ENCODE measurements at regions not wholly inside any gene's neighbourhood (a gene's known extent, or its start where the extent isn't known, plus 50 kb on each side); places are given as distances from the start of the nearest gene placed in this dataset.

DNA sequence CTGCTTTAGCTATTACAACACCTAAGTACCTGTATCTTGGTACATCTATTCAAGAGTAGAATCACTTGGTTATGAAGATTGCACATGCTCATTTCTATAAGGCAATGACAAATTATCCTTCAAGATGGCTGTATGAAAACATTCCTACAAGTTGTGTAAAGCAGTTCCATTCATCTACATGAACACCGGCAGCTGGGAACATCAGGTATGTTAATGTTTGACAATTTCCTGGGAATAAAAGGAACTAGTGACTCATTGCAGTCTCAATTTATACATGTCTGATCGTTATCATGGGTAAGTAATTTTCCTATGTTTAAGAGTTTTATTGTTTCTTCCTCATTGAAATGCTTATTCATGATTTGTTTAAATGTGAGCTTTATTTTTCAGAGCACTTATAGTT is 203.2 kb upstream of the SEMA3E start:
- H3K4me3 ChIP-seq (ENCODE audit: low read depth, low read length) = no peak overlapping the region
- TF ChIP-seq, protein P1, sequence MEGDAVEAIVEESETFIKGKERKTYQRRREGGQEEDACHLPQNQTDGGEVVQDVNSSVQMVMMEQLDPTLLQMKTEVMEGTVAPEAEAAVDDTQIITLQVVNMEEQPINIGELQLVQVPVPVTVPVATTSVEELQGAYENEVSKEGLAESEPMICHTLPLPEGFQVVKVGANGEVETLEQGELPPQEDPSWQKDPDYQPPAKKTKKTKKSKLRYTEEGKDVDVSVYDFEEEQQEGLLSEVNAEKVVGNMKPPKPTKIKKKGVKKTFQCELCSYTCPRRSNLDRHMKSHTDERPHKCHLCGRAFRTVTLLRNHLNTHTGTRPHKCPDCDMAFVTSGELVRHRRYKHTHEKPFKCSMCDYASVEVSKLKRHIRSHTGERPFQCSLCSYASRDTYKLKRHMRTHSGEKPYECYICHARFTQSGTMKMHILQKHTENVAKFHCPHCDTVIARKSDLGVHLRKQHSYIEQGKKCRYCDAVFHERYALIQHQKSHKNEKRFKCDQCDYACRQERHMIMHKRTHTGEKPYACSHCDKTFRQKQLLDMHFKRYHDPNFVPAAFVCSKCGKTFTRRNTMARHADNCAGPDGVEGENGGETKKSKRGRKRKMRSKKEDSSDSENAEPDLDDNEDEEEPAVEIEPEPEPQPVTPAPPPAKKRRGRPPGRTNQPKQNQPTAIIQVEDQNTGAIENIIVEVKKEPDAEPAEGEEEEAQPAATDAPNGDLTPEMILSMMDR (IDR thresholded peaks at IDR 0.05; ENCODE audit: control insufficient read depth, extremely low read depth, insufficient read depth) = no peak
- no peak for DNase-seq (ENCODE audit: low read depth)

DNA sequence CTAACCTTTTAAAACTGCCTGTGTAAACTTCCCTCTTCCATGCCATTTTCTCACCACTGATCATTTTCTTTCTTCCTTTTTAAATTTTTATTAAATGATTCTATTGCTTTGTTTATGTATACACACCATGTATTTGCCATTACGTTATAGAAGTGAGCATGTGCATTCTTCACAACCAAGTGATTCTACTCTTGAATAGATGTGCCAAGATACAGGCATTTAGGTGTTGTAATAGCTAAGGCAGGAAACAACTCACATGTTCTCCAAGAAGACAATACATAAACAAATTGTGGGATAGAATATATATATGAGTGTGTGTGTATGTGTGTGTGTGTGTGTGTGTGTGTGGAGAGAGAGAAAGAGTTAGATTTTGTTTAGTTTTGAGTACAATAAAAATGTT is 202.6 kb upstream of the SEMA3E start:
- TF ChIP-seq, protein P1 (IDR thresholded peaks at IDR 0.05; ENCODE audit: control insufficient read depth, extremely low read depth, insufficient read depth) = no peak
- no peak for DNase-seq (ENCODE audit: low read depth)
- no peak overlapping the region for H3K4me3 ChIP-seq (ENCODE audit: low read depth, low read length)

DNA sequence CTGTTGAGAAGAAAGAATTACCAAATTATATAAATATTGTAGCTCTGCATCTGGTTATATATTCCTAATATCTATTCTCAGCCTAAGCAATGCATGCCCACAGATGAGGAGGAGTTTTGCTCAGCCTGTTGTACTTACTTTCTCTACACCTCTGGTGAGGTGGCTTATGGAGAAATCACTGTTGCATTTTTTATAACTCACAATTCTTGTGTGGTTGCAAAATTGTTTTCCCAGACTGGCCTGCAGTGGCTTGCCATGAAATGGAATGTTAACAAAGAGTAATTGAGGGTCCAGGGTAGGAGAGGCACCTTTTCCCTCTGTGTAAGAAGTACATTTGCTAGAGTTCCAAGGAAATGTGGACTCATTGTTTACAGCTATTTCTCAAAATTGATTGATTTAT is 202.0 kb upstream of the SEMA3E start:
- no peak overlapping the region for H3K4me3 ChIP-seq (ENCODE audit: low read depth, low read length)
- no peak for DNase-seq (ENCODE audit: low read depth)
- TF ChIP-seq, protein P1 (IDR thresholded peaks at IDR 0.05; ENCODE audit: control insufficient read depth, extremely low read depth, insufficient read depth) = no peak

DNA sequence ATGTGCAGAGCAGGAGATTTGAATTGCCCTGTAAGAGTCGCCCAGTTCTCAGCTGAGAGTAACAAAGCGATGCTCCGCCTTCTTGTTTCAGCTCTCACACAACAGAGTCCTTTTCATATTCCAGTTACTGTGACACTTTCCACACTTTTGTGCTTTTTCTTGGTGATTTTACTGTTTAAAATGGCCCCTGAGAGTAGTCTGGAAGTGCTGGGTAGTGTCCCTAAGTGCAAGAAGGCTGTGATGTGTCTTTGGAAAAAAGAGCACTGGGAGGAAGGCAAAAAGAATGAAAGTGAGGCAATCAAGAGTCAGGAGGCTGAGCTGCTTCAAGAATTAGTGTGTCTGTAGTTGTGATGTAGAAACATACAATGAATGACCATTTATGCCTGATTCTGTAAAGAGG is 201.2 kb upstream of the SEMA3E start:
- no peak overlapping the region for H3K4me3 ChIP-seq (ENCODE audit: low read depth, low read length)
- TF ChIP-seq, protein P1 (IDR thresholded peaks at IDR 0.05; ENCODE audit: control insufficient read depth, extremely low read depth, insufficient read depth) = no peak
- DNase-seq (ENCODE audit: low read depth) = no peak

DNA sequence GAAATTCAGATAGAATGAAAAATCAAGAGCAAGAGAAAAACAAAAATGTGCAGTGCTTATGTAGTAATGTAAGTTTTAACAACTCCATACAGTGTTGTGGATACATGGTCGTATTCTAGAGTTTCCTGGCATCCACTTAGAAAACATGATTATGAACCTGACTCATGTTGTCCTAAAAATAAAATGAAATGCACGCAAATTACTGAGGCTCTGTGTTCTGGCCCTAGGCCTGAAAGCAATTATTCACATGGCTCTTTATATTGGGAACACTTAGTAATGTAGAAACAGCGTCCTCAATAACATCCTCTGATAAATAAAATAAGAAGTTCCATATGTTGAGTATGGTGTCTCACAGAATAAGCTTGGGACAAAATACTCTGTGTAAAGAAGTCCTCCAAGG is 200.2 kb upstream of the SEMA3E start:
- DNase-seq (ENCODE audit: low read depth) = no peak
- no peak overlapping the region for H3K4me3 ChIP-seq (ENCODE audit: low read depth, low read length)
- TF ChIP-seq, protein P1 (IDR thresholded peaks at IDR 0.05; ENCODE audit: control insufficient read depth, extremely low read depth, insufficient read depth) = no peak

DNA sequence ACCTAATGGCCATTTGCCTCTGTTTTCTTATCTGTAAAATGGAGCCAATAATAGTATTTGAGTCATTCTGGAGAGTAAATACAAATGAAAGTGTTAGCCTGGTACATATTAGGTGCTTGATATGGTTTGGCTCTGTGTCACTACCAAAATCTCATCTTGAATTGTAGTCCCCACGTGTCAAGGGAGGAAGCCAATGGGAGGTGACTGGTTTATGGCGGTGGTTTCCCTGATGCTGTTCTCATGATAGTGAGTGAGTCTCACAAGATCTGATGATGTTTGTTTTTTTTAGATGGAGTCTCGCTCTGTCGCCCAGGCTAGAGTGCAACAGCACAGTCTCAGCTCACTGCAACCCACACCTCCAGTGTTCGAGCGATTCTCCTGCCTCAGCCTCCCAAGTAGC is 194.0 kb upstream of the SEMA3E start:
- no peak overlapping the region for H3K4me3 ChIP-seq (ENCODE audit: low read depth, low read length)
- TF ChIP-seq, protein P1 (IDR thresholded peaks at IDR 0.05; ENCODE audit: control insufficient read depth, extremely low read depth, insufficient read depth) = no peak

DNA sequence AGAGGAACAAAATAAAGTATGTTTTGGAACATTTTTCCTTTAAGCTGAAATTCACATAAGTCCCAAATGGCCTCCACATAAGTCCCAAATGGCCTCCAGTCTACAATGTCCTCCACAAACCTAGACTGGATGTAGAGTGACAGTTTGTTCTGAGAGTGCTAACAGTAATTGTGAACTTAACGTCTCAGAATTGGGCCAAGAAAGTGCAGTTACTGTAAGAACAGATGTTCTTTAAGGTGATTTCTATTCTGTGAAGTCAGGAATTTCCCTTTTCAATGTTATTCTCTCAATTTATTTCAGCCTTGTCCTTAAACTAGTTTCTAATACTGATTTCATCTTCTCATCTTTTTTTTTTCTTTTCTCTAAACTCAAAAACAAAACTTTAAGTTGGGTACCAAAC is 188.7 kb upstream of the SEMA3E start:
- TF ChIP-seq, protein P1 (IDR thresholded peaks at IDR 0.05; ENCODE audit: control insufficient read depth, extremely low read depth, insufficient read depth) = no peak
- DNase-seq (ENCODE audit: low read depth) = no peak
- H3K4me3 ChIP-seq (ENCODE audit: low read depth, low read length) = no peak overlapping the region

More for the DNA sequence above, 194.0 kb upstream of the SEMA3E start:
- no peak for DNase-seq (ENCODE audit: low read depth)

All from LNCaP clone FGC (cell line).